ENCODE measurements at regions not wholly inside any gene's neighbourhood (a gene's known extent, or its start where the extent isn't known, plus 50 kb on each side); places are given as distances from the start of the nearest gene placed in this dataset.
"Not testable (repeated sequence)": the region's sequence is repeated elsewhere in the genome, so short reads cannot be mapped to it uniquely, and the experiment has no call there.

DNA sequence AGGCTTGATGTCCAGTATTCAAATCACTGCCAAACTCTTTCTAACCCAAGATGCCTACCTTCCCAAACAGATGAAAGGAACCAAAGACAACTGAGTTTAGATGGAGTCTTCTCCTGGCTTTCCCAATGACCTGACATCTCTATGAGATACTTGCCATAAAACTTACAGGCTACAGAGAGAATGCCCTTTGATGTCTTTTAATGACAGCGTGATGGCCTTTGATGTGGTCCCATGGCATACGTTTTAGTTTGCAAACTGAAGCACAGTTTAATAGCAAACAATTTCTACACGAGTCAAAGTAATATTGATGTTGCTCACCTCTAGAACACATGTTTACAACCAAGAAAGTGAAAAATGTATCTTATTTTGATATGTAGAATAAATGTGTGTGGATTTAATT, 73.2 kb downstream of the ZIC4 start:
- Mint-ChIP-seq H3K27me3 (ENCODE audit: low read depth) (peaks cover 3% of the 10 kb centered on the region), H3K4me3 (no peak overlapping the region), H3K27ac (no peak overlapping the region), H3K36me3 (ENCODE audit: low read depth) (no peaks in the 10 kb centered on the region), H3K4me1 (no peaks in the 10 kb centered on the region), H3K9me3 (no peaks in the 10 kb centered on the region)
- TF ChIP-seq, protein P1, sequence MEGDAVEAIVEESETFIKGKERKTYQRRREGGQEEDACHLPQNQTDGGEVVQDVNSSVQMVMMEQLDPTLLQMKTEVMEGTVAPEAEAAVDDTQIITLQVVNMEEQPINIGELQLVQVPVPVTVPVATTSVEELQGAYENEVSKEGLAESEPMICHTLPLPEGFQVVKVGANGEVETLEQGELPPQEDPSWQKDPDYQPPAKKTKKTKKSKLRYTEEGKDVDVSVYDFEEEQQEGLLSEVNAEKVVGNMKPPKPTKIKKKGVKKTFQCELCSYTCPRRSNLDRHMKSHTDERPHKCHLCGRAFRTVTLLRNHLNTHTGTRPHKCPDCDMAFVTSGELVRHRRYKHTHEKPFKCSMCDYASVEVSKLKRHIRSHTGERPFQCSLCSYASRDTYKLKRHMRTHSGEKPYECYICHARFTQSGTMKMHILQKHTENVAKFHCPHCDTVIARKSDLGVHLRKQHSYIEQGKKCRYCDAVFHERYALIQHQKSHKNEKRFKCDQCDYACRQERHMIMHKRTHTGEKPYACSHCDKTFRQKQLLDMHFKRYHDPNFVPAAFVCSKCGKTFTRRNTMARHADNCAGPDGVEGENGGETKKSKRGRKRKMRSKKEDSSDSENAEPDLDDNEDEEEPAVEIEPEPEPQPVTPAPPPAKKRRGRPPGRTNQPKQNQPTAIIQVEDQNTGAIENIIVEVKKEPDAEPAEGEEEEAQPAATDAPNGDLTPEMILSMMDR (IDR thresholded peaks at IDR 0.05; ENCODE audit: unreplicated experiment in 3 of 3) = no peak

DNA sequence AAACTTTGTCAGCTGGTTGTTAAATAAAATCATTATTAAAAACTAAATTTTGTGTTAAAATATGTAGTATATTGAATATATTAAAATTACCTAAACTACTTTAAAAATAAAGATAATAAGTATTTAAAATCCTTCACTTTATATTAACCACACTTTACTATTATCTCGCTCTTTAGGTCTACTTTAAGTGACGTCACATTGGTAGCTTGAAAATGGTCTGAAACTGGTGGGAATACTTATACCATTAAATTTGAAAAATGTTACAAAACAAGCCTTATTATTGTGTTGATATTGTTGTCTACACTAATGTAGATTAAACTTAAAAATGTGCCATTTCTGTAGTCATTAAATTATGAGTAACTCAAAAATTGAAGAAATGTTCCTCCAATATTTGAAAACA, 77.6 kb downstream of the ZIC4 start:
- H3K27me3 Mint-ChIP-seq (ENCODE audit: low read depth) = peaks cover 3% of the 10 kb centered on the region
- H3K27ac Mint-ChIP-seq = no peak overlapping the region
- TF ChIP-seq, protein P1 (IDR thresholded peaks at IDR 0.05; ENCODE audit: unreplicated experiment in 3 of 3) = no peak
- H3K4me1 Mint-ChIP-seq = no peaks in the 10 kb centered on the region
- no peak overlapping the region for H3K4me3 Mint-ChIP-seq
- no peaks in the 10 kb centered on the region for H3K36me3 Mint-ChIP-seq (ENCODE audit: low read depth)
- H3K9me3 Mint-ChIP-seq = no peaks in the 10 kb centered on the region

GRCh38 chr3:147324356-147324755, 82.0 kb downstream of the ZIC4 start:
- no peak overlapping the region for H3K4me3 Mint-ChIP-seq
- H3K4me1 Mint-ChIP-seq = no peaks in the 10 kb centered on the region
- no peaks in the 10 kb centered on the region for H3K9me3 Mint-ChIP-seq
- no peak overlapping the region for H3K27ac Mint-ChIP-seq
- TF ChIP-seq, protein P1 (IDR thresholded peaks at IDR 0.05; ENCODE audit: unreplicated experiment in 3 of 3) = no peak
- H3K36me3 Mint-ChIP-seq (ENCODE audit: low read depth) = no peaks in the 10 kb centered on the region
- H3K27me3 Mint-ChIP-seq (ENCODE audit: low read depth) = no peaks in the 10 kb centered on the region

GRCh38 chr3:147318900-147319299, 87.4 kb downstream of the ZIC4 start:
- H3K27ac Mint-ChIP-seq = no peak overlapping the region
- H3K36me3 Mint-ChIP-seq (ENCODE audit: low read depth) = no peaks in the 10 kb centered on the region
- H3K4me1 Mint-ChIP-seq = no peaks in the 10 kb centered on the region
- no peak overlapping the region for H3K4me3 Mint-ChIP-seq
- H3K9me3 Mint-ChIP-seq = peaks cover 4% of the 10 kb centered on the region
- TF ChIP-seq, protein P1 (IDR thresholded peaks at IDR 0.05; ENCODE audit: unreplicated experiment in 3 of 3) = no peak
- H3K27me3 Mint-ChIP-seq (ENCODE audit: low read depth) = no peaks in the 10 kb centered on the region

DNA sequence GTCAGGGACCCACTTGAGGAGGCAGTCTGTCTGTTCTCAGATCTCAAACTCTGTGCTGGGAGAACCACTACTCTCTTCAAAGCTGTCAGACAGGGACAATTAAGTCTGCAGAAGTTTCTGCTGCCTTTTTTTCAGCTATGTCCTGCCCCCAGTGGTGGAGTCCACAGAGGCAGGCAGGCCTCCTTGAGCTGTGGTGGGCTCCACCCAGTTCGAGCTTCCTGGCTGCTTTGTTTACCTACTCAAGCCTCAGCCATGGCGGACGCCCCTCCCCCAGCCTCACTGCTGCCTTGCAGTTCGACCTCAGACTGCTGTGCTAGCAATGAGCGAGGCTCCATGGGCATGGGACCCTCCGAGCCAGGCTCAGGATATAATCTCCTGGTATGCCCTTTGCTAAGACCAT, 89.3 kb downstream of the ZIC4 start:
- H3K36me3 Mint-ChIP-seq (ENCODE audit: low read depth) = not testable (repeated sequence)

DNA sequence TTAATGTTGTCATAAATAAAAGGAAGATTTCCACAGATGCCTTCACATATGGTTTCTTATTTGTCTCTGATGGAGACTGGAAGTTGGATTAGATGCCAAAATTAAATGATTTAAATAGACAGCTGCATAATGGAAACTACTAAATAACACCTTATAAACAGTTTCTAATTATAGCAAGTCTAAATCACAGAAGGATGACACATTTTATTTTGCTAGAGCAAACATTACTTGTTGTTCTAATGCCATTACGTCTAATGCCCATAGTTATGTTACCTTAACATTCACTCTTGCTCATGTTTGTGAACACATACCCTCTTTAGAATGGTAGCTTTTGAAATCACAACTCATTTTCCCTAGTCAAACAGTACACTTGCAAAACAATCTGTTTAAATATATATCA, 92.8 kb downstream of the ZIC4 start:
- TF ChIP-seq, protein P1 (IDR thresholded peaks at IDR 0.05; ENCODE audit: unreplicated experiment in 3 of 3) = no peak
- no peaks in the 10 kb centered on the region for H3K36me3 Mint-ChIP-seq (ENCODE audit: low read depth)

More for the DNA sequence above, 89.3 kb downstream of the ZIC4 start:
- not testable (repeated sequence) for H3K27me3 Mint-ChIP-seq (ENCODE audit: low read depth); H3K27ac Mint-ChIP-seq; H3K4me3 Mint-ChIP-seq; H3K4me1 Mint-ChIP-seq; H3K9me3 Mint-ChIP-seq

More for the DNA sequence above, 92.8 kb downstream of the ZIC4 start:
- no peaks in the 10 kb centered on the region for H3K9me3 Mint-ChIP-seq
- peaks cover 10% of the 10 kb centered on the region for H3K4me1 Mint-ChIP-seq
- H3K27me3 Mint-ChIP-seq (ENCODE audit: low read depth) = no peaks in the 10 kb centered on the region
- H3K27ac Mint-ChIP-seq = no peak overlapping the region
- H3K4me3 Mint-ChIP-seq = no peak overlapping the region
